Ectodermal cell (in vitro differentiated cells): ENCODE measurements at regions not wholly inside any gene's neighbourhood (a gene's known extent, or its start where the extent isn't known, plus 50 kb on each side); places are given as distances from the start of the nearest gene placed in this dataset.
"Not testable (repeated sequence)": the region's sequence is repeated elsewhere in the genome, so short reads cannot be mapped to it uniquely, and the experiment has no call there.

Experiments
- H3K27ac ChIP-seq: 2 replicates; pipeline ENCODE4 v1.7.0; 2013; ENCODE audit warnings: mild to moderate bottlenecking, low read depth, low read length; ENCODE audit not compliant: insufficient read depth, poor library complexity, severe bottlenecking
- H3K27me3 ChIP-seq: 2 replicates; pipeline ENCODE4 v1.7.0; 2013; ENCODE audit warnings: mild to moderate bottlenecking, low read length; ENCODE audit not compliant: insufficient read depth, control insufficient read depth, poor library complexity, severe bottlenecking
- H3K36me3 ChIP-seq: one replicate; pipeline ENCODE4 v1.7.0; 2013; ENCODE audit warnings: low read length; ENCODE audit not compliant: control insufficient read depth, insufficient read depth
- H3K4me1 ChIP-seq: one replicate; pipeline ENCODE4 v1.7.0; 2013; ENCODE audit warnings: low read length; ENCODE audit not compliant: control insufficient read depth, insufficient read depth
- H3K4me3 ChIP-seq: 2 replicates; pipeline ENCODE4 v1.7.0; 2013; ENCODE audit warnings: low read depth, low read length, control low read depth; ENCODE audit not compliant: insufficient read depth
- H3K9me3 ChIP-seq: 2 replicates; pipeline ENCODE4 v1.7.0; 2013; ENCODE audit warnings: mild to moderate bottlenecking, low read length, moderate library complexity; ENCODE audit not compliant: control insufficient read depth
- WGBS, 2 experiments: methylation state at CpG; one replicate each; pipeline ENCODE4 v1.1.7; 2013; ENCODE audit warnings: missing lambda C conversion rate in 2 of 2; 5-methylcytosine and 5-hydroxymethylcytosine counted together

DNA sequence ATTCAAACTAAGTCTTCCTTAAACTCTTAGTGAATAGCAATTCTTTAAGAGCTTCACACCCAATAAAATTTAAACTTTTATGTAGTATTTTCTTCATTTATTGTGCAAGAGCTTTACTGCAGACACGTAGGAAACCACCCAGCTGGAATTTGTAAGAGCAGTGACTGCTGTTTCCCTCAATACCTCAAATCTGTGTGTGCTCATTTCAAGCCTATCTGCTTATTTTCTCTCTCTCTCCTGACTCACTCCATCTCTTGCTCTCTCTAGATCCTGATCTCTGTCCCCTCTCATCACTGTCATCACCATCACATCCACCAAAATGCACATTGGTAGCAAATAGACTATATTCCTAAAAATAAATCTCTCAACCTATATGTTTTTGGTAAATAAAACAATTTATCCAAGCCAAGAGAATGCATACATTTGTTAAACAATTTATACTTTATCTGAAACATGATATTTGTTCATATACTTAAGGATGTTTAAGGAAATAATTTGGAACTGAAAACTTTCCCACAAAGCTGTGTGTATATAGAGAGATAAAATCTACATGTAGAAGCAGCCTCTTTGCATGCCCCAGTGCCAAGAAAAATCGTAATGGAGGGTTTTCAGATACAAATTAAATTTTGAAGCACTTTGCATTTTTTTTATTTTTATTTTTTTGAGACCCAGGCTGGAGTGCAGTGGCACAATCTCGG lies 273.0 kb downstream of the TFAP2A start:
- Histone ChIP-seq H3K27ac (no peak overlapping the region), H3K4me1 (peaks cover 11% of the 10 kb centered on the region), H3K36me3 (no peaks in the 10 kb centered on the region), H3K9me3 (no peaks in the 10 kb centered on the region), H3K4me3 (no peak overlapping the region), H3K27me3 (no peaks in the 10 kb centered on the region)
- WGBS, 2 experiments, result 83 to 86% methylated on average over 3 of the region's 3 CpGs

DNA sequence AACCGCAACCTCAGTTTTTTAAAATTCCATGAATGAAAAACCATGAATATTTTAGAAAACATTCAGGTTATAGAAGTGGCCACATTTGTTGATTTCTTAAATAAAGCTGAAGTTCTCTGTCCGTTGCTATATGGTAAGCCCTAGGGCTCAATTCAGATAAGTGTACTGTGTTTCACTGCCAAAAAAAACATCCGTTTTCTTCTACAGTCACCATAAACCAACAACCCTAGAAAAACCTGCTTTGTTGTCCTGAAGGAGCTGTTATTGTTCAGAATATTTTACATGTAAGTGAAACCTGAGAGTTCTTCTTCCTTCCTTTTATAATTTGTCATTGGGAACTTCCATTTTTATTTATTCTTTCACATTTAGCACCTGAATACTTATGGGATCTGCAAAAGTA lies 274.1 kb downstream of the TFAP2A start:
- Histone ChIP-seq H3K9me3 (no peaks in the 10 kb centered on the region), H3K36me3 (no peaks in the 10 kb centered on the region), H3K4me1 (peaks cover 11% of the 10 kb centered on the region), H3K27me3 (no peaks in the 10 kb centered on the region), H3K4me3 (no peak overlapping the region), H3K27ac (no peak overlapping the region)
- 86 to 100% methylated on average over 2 to 3 of the region's 3 CpGs for WGBS, 2 experiments

DNA sequence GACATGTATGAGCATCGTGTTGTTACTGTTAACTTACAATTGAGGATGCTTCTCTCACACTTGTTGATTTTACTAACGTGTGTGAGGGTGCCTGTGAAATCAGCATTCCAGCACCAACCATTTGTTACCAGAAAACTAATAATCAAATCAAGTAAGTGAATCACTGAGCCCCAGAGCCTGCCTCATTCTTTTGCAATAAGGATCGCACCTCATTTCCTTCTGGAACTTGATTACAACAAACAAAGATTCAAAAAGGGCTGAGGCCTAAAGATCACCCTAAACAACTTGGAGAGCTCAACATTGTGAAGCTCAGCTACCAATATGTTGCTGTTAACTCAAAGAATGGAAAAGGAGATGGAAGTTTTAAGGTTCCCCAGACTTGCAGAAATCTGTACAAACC lies 274.7 kb downstream of the TFAP2A start:
- no peaks in the 10 kb centered on the region for H3K36me3 ChIP-seq
- no peaks in the 10 kb centered on the region for H3K9me3 ChIP-seq
- H3K27ac ChIP-seq, result no peak overlapping the region
- peaks cover 11% of the 10 kb centered on the region for H3K4me1 ChIP-seq
- H3K4me3 ChIP-seq, result no peak overlapping the region
- 86 to 93% methylated on average over 3 of the region's 3 CpGs for WGBS, 2 experiments
- no peaks in the 10 kb centered on the region for H3K27me3 ChIP-seq

DNA sequence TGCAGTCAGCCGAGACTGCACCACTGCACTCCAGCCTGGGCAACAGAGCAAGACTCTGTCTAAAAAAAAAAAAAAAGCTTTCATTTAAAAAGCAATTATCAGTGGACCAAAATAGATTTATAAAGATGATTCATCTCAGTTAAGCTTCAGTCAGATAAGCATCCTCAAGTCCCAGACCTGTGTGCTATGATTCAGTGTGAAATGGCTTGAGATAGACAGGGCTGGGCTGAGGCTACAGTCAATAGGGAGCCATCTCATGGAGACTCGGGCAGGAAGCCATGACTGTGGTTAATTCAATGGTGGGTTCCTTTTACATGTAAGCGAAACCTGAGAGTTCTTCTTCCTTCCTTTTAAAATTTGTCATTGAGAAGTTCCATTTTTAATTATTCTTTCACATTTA lies 276.0 kb downstream of the TFAP2A start:
- Histone ChIP-seq H3K4me1 (peaks cover 11% of the 10 kb centered on the region), H3K36me3 (no peaks in the 10 kb centered on the region), H3K4me3 (no peak overlapping the region), H3K9me3 (no peaks in the 10 kb centered on the region), H3K27ac (no peak overlapping the region), H3K27me3 (no peaks in the 10 kb centered on the region)
- 85 to 86% methylated on average over 3 of the region's 3 CpGs for WGBS, 2 experiments

DNA sequence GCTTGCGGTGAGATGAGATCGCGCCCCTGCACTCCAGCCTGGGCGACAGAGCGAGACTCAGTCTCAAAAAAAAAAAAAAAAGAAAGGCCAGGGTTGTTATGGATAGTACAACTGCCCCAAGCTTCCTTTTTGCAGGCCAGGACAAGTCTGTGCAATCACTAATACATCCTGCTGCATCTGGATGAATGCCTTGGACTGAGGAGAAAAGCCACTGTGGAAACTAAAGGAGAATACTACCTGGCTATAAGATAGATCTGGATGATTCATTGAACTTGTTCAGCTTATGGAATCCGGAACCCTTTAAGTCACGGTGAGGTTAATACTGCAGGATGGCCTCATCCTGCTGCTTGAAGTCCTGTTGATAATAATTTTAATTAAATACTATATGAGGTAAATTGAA lies 278.2 kb downstream of the TFAP2A start:
- Histone ChIP-seq H3K4me3 (no peak overlapping the region), H3K27me3 (no peaks in the 10 kb centered on the region), H3K9me3 (no peaks in the 10 kb centered on the region), H3K4me1 (peaks cover 11% of the 10 kb centered on the region), H3K36me3 (no peaks in the 10 kb centered on the region), H3K27ac (no peak overlapping the region)
- 92 to 97% methylated on average over 7 of the region's 7 CpGs for WGBS, 2 experiments

DNA sequence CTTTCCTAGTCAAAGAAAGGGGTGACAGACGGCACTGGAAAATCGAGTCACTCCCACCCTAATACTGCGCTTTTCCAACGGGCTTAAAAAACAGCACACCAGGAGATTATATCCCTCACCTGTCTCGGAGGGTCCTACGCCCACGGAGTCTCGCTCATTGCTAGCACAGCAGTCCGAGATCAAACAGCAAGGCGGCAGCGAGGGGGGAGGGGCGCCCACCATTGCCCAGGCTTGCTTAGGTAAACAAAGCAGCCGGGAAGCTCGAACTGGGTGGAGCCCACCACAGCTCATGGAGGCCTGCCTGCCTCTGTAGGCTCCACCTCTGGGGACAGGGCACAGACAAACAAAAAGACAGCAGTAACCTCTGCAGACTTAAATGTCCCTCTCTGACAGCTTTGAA lies 280.7 kb downstream of the TFAP2A start:
- not testable (repeated sequence) for H3K4me3 ChIP-seq, H3K27ac ChIP-seq, H3K9me3 ChIP-seq, H3K27me3 ChIP-seq, H3K36me3 ChIP-seq, H3K4me1 ChIP-seq
- 94 to 95% methylated on average over 14 of the region's 14 CpGs for WGBS, 2 experiments

DNA sequence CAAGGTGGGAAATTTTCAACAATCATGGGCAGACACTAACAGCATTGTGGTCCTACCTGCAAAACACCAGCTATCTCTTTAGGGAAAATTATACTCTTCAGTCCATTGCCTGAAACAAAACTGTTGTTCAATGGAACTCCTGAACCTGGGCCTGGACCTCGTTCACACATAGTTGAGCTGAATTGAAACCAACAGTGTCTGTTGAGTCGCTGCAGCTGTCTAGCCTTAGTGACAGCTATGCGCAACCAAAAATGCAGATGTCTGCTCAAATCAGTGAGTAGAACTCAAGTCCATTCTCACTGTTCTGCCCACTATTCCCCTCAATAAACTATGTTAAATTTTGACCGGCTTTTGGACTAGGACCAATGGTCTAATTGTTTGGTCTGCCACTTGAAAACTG lies 286.2 kb downstream of the TFAP2A start:
- no peak overlapping the region for H3K27ac ChIP-seq
- WGBS, 2 experiments, result 95% methylated on average over 4 of the region's 4 CpGs
- no peaks in the 10 kb centered on the region for H3K9me3 ChIP-seq
- H3K4me1 ChIP-seq, result no peaks in the 10 kb centered on the region
- H3K36me3 ChIP-seq, result no peaks in the 10 kb centered on the region
- no peaks in the 10 kb centered on the region for H3K27me3 ChIP-seq
- no peak overlapping the region for H3K4me3 ChIP-seq

DNA sequence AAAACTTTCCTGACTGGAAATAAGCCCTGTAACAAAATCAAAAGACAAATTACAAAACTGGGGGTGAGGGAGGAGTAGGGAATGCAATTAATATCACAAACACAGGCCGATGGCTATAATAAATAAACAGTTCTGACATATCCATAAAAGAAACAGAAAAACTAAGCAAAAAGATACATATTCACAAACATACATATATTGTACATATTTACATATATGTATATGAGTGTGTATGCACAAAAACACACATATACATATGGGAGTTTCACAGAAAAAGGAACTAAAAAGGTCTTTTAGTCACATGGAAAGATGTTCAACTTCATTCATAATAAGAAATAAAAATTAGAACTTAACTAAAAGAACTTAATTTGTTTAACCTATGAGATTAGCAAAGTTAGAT lies 292.7 kb downstream of the TFAP2A start:
- no peak overlapping the region for H3K4me3 ChIP-seq
- H3K4me1 ChIP-seq, result no peaks in the 10 kb centered on the region
- no peaks in the 10 kb centered on the region for H3K27me3 ChIP-seq
- no peaks in the 10 kb centered on the region for H3K36me3 ChIP-seq
- WGBS, 2 experiments, result no CpG with 5 or more reads among the region's 1 CpG
- no peaks in the 10 kb centered on the region for H3K9me3 ChIP-seq
- no peak overlapping the region for H3K27ac ChIP-seq

DNA sequence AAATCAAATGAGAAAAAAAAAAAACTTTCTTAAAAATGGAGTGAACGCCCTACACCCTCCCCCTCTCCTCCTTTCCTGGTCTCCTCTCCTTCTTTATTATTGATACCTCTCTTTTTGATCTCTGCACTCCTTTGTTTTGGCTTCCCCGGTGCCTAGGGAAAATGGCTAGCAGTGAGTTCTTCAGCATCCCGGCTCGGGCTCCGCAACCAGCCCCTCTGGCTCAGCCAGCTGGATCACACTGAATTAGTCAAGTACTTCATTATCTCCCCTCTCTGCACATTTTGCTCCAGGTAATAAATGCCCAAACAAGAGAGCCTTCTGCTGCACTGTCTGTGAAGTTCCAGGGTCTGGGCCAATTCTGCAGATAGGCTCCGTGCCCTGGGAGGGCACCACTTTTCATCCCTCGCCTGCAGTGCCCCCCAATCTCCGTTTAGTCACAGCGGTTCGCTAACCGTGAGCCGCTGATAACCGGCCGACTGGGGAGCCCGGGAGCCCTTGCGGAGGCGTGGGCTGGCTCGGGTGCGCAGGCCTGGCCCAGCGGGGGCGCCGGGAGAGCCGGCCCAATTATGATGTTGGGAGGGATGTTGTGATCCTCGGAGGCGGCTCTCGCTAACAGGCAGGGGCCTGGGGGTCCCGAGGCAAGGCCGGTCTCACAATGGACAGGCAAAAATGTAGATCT lies 301.9 kb downstream of the TFAP2A start:
- peak overlapping the region; percentile 7 for H3K4me3 ChIP-seq
- no peaks in the 10 kb centered on the region for H3K36me3 ChIP-seq
- H3K9me3 ChIP-seq, result no peaks in the 10 kb centered on the region
- 34 to 38% methylated on average over 28 of the region's 28 CpGs for WGBS, 2 experiments
- no peak overlapping the region for H3K27ac ChIP-seq
- H3K4me1 ChIP-seq, result peaks cover 10% of the 10 kb centered on the region
- H3K27me3 ChIP-seq, result peaks cover 10% of the 10 kb centered on the region

DNA sequence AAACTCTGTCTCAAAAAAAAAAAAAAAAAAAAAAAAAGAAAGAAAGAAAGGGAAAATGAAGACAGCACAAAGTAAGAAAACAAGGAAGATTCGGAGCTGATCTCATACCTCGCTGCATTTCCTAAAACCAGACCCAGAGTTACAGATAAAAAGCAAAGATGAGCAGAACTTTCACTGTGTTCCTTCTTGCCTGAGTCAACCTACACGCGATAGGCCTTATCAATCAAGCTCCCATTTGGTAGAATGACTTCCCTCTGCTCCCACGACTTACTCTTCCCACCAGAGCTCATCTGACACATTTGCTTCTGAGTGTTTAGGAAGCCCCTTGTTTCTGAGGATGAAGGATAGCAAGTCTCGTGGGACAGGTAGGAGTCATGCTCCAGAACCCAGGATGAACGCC lies 302.9 kb downstream of the TFAP2A start:
- Histone ChIP-seq H3K36me3 (no peaks in the 10 kb centered on the region), H3K4me1 (peaks cover 10% of the 10 kb centered on the region), H3K27ac (no peak overlapping the region), H3K27me3 (peaks cover 10% of the 10 kb centered on the region), H3K9me3 (no peaks in the 10 kb centered on the region), H3K4me3 (no peak overlapping the region)
- 84 to 89% methylated on average over 6 to 7 of the region's 7 CpGs for WGBS, 2 experiments
